ENCODE measurements at regions not wholly inside any gene's neighbourhood (a gene's known extent, or its start where the extent isn't known, plus 50 kb on each side); places are given as distances from the start of the nearest gene placed in this dataset.

GRCh38 chr16:64870859-64871258, 251.0 kb downstream of the CDH11 start:
- Histone ChIP-seq H3K27ac (no peak overlapping the region), H3K27me3 (no peaks in the 10 kb centered on the region), H3K4me1 (no peaks in the 10 kb centered on the region), H3K9me3 (no peaks in the 10 kb centered on the region), H3K36me3 (no peaks in the 10 kb centered on the region), H3K4me3 (no peak overlapping the region)
- WGBS, 5 donors: 58 to 67% (median 61%) methylated on average over 3 of the region's 3 CpGs
- no peak for TF ChIP-seq POLR2AphosphoS5 (IDR thresholded peaks at IDR 0.05)
- TF ChIP-seq, protein P1, sequence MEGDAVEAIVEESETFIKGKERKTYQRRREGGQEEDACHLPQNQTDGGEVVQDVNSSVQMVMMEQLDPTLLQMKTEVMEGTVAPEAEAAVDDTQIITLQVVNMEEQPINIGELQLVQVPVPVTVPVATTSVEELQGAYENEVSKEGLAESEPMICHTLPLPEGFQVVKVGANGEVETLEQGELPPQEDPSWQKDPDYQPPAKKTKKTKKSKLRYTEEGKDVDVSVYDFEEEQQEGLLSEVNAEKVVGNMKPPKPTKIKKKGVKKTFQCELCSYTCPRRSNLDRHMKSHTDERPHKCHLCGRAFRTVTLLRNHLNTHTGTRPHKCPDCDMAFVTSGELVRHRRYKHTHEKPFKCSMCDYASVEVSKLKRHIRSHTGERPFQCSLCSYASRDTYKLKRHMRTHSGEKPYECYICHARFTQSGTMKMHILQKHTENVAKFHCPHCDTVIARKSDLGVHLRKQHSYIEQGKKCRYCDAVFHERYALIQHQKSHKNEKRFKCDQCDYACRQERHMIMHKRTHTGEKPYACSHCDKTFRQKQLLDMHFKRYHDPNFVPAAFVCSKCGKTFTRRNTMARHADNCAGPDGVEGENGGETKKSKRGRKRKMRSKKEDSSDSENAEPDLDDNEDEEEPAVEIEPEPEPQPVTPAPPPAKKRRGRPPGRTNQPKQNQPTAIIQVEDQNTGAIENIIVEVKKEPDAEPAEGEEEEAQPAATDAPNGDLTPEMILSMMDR (IDR thresholded peaks at IDR 0.05): no peak
- intact Hi-C loops (cut with DNase I; ENCODE audit: low total_unique reads): no loop called here
- DNase-seq: no peak

DNA sequence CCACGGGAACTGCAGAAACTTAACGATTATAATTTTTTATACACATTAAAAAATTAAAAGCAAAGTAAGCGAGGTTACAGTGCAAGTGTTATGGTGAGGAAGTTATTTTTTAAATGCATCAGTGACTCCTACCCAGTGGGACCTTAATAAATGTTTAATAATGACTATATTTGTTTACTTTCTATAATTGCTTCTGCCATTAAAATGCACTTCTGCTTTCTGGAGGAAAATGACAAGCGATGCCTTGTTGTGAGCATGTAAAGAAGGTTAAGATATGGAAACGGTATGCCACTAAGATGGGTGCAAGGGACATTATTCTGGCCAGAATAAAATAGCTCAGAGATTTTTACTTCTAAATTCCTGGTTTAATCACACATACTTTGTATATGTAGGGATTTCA, 252.1 kb downstream of the CDH11 start:
- H3K36me3 ChIP-seq: no peaks in the 10 kb centered on the region
- no peak overlapping the region for H3K27ac ChIP-seq
- no peak for DNase-seq
- no peak overlapping the region for H3K4me3 ChIP-seq
- H3K27me3 ChIP-seq: no peaks in the 10 kb centered on the region
- H3K9me3 ChIP-seq: no peaks in the 10 kb centered on the region
- 67 to 78% (median 72%) methylated on average over 5 of the region's 5 CpGs for WGBS, 5 donors
- peaks cover 0 to 4% (median 0%) of the 10 kb centered on the region in 4 donors for H3K4me1 ChIP-seq
- TF ChIP-seq POLR2AphosphoS5 (IDR thresholded peaks at IDR 0.05): no peak
- intact Hi-C loops (cut with DNase I; ENCODE audit: low total_unique reads): no loop called here

- peak in 1 of 2 donors; percentile 6 for DNase-seq
- Histone ChIP-seq H3K27ac (no peak overlapping the region), H3K27me3 (no peaks in the 10 kb centered on the region), H3K9me3 (no peaks in the 10 kb centered on the region), H3K36me3 (no peaks in the 10 kb centered on the region), H3K4me1 (peaks cover 0 to 10% (median 0%) of the 10 kb centered on the region in 4 donors), H3K4me3 (no peak overlapping the region)
- WGBS, 5 donors: 79 to 93% (median 87%) methylated on average over 2 of the region's 2 CpGs
- TF ChIP-seq POLR2AphosphoS5 (IDR thresholded peaks at IDR 0.05) (no peak), EP300 (IDR thresholded peaks at IDR 0.05) (no peak), POLR2A (IDR thresholded peaks at IDR 0.05) (no peak)
- TF ChIP-seq, protein P1 (IDR thresholded peaks at IDR 0.05): no peak
- intact Hi-C loops (cut with DNase I; ENCODE audit: low total_unique reads): no loop called here
These were observed 255.8 kb downstream of the CDH11 start for GRCh38 chr16:64866021-64866420.

GRCh38 chr16:64865069-64865696, 256.7 kb downstream of the CDH11 start:
- 44 to 84% (median 81%) methylated on average over 2 of the region's 2 CpGs for WGBS, 5 donors
- H3K27me3 ChIP-seq: no peaks in the 10 kb centered on the region
- intact Hi-C loops (cut with DNase I; ENCODE audit: low total_unique reads): no loop called here
- no peak overlapping the region for H3K4me3 ChIP-seq
- no peaks in the 10 kb centered on the region for H3K36me3 ChIP-seq
- H3K27ac ChIP-seq: peak overlapping the region in 1 of 5 donors; percentile 8
- TF ChIP-seq POLR2A (IDR thresholded peaks at IDR 0.05) (no peak), EP300 (IDR thresholded peaks at IDR 0.05) (no peak), POLR2AphosphoS5 (IDR thresholded peaks at IDR 0.05) (no peak)
- TF ChIP-seq, protein P1 (IDR thresholded peaks at IDR 0.05): no peak
- H3K9me3 ChIP-seq: no peaks in the 10 kb centered on the region
- peak in 1 of 2 donors; percentile 41 for DNase-seq
- H3K4me1 ChIP-seq: peaks cover 0 to 10% (median 0%) of the 10 kb centered on the region in 4 donors

GRCh38 chr16:64864232-64864809, 257.5 kb downstream of the CDH11 start:
- TF ChIP-seq EP300 (IDR thresholded peaks at IDR 0.05) (no peak), POLR2AphosphoS5 (IDR thresholded peaks at IDR 0.05) (peak in 1 of 3 donors; percentile 49)
- TF ChIP-seq, protein P1 (IDR thresholded peaks at IDR 0.05): no peak
- Histone ChIP-seq H3K9me3 (no peaks in the 10 kb centered on the region), H3K27me3 (no peaks in the 10 kb centered on the region), H3K4me3 (no peak overlapping the region), H3K36me3 (no peaks in the 10 kb centered on the region), H3K4me1 (peaks cover 0 to 10% (median 0%) of the 10 kb centered on the region in 4 donors), H3K27ac (peak overlapping the region in 1 of 5 donors; percentile 8)
- intact Hi-C loops (cut with DNase I; ENCODE audit: low total_unique reads): no loop called here
- 30 to 49% (median 42%) methylated on average over 5 of the region's 5 CpGs for WGBS, 5 donors
- peak in 1 of 2 donors; percentile 80 for DNase-seq

Data from stomach (tissue), 8 donors.